Left kidney (tissue), 1 donor: ENCODE measurements at regions not wholly inside any gene's neighbourhood (a gene's known extent, or its start where the extent isn't known, plus 50 kb on each side); places are given as distances from the start of the nearest gene placed in this dataset.
"Not testable (repeated sequence)": the region's sequence is repeated elsewhere in the genome, so short reads cannot be mapped to it uniquely, and the experiment has no call there.

Experiments used
- DNase-seq: peaks from one replicate; pipeline ENCODE4 v3.0.0-alpha.2; 2013

DNA sequence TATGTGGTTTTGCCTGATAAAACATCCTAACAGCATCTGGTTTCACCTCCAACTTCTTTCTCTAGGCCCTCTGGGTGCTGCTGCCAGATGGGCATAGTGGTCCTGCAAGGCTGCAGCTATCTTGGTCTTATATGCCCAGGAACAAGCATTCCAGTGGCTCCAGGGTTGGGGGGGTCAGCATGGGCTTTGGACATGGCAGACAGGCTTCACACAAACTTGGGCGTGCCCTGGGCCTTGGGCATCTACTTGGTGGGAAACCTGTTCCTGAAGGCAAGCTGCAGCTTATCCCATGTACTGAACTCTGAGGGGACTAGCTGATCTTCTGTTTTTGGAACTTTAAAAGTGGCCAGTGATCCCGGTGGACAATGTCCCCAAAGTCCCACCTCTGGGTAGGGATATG is 54.9 kb upstream of the ZNF678 start:
- no peak for DNase-seq

DNA sequence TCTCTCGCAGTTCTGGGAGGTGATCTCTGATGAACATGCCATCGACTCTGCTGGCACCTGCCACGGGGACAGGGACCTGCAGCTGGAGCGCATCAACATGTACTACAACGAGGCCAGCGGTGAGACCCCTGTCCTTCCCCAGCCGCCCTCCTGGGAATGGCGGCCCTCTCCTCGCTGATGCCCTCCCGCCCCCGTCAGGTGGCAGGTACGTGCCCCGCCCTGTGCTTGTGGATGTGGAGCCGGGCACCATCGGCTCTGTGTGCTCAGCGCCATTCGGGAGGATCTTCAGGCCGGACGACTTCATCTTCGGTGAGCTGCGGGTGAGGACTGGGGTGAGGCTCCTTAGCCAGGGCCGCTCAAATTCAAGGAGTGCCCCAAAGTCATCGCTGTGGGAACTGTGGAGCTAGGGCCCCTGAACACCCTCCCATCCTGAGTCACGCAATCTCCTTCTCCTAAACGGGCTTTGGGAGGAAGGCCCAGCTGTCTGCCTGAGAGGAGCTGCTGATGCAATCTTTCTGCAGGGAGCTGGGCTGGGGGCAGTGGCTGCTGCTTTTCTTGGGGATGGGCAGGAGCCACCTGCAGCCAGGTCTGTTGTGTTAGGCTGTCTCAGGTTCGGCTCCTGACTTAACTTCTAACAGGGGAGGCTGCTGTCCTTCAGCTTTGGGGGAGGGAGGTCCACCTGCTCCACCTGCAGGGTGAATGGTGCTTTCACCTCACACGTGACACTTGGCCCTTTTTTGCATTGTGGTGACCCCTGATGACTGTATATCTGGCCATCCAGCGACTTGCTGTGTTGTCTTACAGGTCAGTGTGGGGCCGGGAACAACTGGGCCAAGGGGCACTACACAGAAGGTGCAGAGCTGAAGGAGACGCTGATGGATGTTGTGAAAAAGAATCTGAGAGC is 56.6 kb upstream of the ZNF678 start:
- DNase-seq: not testable (repeated sequence)

DNA sequence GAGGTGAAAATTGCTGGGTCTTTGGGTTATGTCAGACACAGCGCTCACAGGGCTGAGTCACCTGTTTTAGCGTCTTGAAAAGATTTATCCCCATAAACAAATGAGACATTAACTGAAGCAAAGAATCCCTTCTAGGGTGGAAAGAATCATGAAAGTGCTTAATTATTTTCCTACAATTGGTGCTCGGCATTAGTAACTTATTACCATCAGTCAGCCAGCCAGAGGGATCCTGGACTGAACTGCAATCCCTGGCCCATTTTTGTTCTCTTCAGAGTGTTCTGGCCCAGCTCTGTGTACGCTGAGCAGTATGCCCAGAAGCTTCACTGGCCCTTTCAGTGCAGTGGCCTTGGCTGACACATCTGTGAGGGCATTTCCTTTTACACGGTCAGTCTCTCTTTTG is 67.3 kb upstream of the ZNF678 start:
- not testable (repeated sequence) for DNase-seq

DNA sequence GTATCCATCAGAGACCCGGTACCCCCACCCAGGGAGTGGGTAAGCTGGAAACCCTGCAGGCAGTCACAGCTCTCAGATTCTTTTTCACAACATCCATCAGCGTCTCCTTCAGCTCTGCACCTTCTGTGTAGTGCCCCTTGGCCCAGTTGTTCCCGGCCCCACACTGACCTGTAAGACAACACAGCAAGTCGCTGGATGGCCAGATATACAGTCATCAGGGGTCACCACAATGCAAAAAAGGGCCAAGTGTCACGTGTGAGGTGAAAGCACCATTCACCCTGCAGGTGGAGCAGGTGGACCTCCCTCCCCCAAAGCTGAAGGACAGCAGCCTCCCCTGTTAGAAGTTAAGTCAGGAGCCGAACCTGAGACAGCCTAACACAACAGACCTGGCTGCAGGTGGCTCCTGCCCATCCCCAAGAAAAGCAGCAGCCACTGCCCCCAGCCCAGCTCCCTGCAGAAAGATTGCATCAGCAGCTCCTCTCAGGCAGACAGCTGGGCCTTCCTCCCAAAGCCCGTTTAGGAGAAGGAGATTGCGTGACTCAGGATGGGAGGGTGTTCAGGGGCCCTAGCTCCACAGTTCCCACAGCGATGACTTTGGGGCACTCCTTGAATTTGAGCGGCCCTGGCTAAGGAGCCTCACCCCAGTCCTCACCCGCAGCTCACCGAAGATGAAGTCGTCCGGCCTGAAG is 69.3 kb upstream of the ZNF678 start:
- DNase-seq: not testable (repeated sequence)

DNA sequence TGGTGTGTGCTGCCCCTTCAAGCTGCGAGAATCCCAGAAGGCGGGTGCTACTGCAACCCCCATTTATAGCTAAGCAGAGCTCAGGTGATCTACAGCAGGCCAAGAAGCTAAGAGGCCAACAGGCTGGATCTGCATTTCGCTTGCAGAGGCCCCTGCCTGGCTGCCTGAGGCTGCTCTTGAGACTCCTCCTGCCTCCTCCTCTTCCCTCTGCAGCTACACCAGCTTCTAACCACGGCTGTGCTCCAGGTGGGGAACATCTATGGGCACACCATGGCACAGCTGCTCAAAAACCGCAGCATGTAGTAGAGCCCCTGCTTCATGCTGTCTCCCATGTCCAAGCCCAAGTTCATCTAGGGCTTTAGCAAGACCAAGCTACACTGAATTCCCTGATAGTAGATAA is 72.9 kb upstream of the ZNF678 start:
- no peak for DNase-seq

DNA sequence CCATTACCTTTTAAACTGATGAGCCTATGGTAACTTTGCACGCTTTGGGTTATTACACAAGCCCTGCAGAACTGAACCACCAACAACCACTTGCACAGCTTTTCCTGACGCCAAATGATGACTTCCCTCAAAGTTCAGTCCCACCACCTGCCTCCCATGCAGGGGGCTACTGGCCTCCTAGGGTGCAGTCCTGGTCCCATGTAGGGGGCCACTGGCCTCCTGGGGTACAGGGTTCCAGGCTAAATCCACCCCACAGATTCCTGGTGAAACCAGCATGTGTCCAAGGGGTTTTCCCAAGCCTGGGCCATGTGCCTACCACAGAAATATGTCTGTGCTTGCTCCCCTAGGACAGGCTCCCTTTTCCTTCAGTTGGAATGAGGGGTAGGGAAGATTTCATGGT is 73.4 kb upstream of the ZNF678 start:
- DNase-seq: no peak

DNA sequence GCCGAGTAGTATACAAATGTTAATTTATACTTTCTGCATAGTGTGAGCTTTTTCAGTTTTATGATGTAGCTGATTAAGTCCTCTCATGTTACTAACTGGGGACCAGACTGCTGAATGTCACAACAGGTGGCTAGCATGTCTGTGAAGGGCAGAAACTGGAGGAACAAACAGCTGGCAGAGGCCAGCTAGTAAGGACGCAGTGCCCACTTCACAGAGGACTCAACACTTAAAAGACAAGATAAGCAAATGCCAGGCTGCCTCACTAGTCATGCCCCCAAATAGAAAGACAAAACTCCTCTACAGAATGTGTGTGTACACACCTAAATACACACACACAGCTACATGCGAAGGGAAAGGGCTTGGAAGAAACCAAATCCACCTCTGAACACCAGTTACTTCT is 73.8 kb upstream of the ZNF678 start:
- DNase-seq: no peak

DNA sequence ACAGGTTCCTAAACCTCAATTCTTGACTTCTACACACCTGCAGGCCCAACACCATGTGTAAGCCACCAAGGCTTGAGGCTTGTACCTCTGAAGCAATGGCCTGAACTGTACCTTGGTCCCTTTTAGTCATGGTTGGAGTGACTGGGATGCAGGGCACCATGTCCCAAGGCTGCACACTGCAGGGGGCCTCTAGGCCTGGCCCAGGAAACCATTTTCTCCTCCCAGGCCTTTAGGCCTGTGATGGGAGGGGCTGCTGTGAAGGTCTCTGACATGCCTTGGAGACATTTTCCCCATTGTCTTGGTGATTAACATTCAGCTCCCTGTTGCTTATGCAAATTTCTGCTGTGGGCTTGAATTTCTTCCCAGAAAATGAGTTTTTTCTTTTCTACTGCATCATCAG is 75.8 kb upstream of the ZNF678 start:
- DNase-seq: no peak

DNA sequence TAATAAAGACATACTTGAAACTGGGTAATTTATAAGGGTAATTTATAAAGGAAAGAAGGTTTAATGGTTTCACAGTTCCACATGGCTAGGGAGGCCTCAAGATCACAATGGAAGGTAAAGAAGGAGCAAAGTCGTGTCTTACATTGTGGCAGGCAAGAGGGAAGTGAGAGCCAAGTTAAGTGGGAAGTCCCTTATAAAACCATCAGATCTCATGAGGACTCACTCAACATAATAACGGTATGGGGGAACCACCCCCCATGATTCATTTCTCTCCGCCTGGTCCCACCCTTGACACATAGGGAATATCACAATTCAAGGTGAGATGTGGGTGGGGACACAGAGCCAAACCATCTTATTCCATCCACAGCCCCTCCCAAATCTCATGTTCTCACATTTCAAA is 76.8 kb upstream of the ZNF678 start:
- DNase-seq: no peak

DNA sequence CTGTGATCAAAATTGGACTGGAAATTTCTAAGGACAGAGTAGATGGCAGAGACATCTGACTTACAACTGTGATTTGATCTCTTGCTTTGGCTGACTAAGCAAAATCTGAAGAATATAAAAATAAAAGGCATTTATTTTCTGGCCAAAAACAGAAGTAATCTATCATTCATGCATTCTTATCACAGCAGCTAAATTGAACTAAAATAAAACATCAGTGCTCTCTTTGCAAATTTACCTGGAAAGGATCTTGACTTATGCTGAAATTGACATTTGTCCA is 81.4 kb upstream of the ZNF678 start:
- no peak for DNase-seq

DNA sequence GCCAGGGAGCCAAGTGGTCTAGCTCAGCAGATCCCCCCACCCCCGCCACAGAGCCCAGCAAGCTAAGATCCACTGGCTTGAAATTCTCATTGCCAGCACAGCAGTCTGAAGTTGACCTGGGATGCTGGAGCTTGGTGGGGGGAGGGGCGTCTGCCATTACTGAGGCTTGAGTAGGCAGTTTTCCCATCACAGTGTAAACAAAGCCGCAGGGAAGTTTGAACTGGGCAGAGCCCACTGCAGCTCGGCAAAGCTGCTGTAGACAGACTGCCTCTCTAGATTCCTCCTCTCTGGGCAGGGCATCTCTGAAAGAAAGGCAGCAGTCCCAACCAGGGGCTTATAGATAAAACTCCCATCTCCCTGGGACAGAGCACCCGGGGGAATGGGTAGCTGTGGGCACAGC is 89.3 kb upstream of the ZNF678 start:
- not testable (repeated sequence) for DNase-seq

DNA sequence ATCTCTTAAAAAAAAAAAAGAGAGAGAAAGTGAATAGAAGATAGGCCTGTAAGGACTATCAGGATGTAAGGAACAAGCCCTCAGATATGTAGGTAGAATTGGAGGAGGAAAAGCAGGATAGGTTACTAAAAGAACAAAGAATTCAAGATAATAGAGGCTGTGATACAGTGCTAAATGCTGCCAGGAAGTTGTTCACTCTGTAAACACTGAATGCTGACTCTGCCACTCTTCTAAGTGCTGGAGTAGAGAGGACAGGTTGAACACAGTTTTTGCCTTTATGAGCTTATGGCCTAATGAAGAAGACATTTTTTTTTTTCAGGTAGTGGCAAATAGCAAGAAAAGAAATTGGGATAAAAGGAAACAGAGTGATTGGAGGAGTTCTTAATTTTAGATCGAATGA is 90.6 kb upstream of the ZNF678 start:
- no peak for DNase-seq

DNA sequence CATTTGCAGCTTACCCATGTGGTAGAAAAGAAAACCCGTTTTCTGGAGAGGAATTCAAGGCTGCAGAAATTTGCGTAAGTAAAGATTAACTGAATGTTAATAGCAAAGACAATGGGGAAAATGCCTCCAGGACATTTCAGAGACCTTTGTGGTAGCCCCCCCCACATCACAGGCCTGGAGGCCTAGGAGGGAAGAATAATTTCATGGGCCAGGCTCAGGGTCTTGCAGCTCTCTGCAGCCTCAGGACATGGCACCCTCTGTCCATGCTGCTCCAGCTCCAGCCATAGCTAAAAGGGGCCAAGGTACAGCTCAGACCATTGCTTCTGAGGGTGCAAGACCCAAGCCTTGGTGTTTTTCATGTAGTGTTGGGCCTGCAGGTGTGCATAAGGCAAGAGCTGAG is 92.7 kb upstream of the ZNF678 start:
- no peak for DNase-seq

DNA sequence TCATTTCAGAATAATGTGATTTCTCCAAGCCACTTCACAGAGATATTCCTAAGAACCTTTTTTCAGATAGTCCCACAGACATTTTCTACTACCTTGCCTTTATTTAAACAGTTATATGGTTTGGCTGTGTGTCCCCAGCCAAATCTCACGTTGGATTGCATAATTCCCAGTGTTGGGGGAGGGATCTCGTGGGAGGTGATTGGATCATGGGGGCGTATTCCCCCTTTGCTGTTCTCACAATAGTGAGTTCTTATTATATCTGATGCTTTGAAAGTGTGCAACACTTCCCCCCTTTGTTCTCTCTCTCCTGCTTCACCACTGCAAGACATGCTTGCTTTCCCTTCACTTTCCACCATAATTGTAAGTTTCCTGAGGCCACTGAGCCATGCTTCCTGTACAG is 93.6 kb upstream of the ZNF678 start:
- no peak for DNase-seq

DNA sequence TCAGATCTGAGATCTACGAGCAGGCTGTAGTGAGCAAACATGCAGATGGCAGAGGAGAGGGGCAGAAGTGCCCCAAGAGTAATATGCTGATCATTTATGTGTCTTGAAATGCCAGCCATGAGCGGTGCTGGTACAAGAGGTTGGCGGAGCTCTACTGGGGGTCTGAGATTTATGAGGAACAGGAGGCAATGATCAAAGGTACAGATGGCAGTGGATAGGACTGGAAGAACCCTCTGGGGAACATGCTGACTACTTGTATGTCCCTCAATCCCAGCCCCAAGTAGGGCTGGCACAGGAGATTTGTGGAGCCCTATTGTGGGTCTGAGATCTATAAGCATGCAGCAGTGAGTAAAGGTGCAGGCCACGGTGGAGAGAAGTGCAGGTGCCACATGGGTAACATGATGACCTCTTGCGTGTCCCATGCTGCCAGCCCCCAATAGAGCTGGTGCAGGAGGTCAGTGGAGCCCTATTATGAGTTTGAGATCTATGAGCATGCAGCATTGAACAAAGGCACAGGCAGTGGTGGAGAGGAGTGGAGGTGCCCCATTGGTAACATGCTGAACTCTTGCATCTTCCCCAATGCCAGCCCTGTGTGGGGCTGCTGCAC is 97.2 kb upstream of the ZNF678 start:
- no peak for DNase-seq

DNA sequence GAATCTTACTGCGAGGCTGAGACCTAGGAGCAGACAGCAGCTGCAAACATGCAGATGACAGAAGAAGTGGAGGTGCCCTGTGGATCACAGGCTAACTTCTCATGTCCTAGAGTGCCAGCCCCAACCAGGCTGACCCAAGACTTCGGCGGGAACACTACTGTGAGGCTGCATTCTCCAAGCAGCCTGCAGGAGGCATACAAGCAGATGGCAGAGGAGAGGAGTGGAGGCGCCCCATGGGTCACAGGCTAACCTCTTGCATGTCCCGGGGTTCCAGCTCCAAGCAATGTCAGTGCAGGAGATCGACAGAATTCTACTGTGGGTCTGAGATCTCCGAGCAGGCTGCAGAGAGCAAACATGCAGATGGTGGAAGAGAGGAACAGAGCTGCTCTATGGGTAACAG is 98.1 kb upstream of the ZNF678 start:
- no peak for DNase-seq

DNA sequence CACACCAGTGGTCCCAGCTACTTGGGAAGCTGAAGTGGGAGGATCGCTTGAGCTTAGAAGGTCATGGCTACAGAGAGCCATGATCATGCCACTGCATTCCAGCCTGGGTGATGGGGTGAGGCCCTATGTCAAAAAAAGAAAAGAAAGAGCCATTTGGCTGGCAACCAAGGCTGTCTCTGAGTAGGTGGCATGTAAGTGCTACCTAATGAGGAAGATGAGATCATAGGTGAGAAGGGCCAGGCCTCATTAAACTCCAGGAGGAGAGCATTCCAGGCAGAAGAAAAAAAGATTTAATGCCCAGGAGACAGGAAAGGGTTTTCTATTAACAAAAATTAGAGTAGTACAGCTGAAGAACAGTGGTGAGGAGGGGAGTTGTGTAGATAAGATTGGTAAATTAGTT is 103.4 kb upstream of the ZNF678 start:
- no peak for DNase-seq

DNA sequence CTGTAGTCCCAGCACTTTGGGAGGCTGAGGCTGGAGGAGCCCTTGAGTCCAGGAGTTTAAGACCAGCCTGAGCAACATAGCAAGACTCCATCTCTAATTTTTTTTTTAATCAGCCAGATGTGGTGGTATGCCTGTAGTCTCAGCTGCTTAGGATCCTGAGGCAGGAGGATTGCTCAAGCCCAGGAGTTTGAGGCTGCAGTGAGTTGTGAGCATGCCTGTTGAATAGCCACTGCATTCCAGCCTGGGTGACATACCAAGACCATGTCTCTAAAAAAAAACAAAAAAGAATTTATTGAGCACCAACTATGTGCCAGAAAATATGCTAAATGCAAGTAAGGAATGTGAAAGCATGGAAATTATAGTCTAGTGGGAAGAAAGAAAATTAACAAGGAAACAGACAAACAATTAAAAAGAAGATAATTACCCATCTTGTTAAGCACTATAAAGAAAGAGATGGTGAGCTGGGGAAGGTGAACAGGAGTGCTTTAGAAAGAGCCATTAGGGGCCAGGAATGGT is 104.0 kb upstream of the ZNF678 start:
- no peak for DNase-seq

DNA sequence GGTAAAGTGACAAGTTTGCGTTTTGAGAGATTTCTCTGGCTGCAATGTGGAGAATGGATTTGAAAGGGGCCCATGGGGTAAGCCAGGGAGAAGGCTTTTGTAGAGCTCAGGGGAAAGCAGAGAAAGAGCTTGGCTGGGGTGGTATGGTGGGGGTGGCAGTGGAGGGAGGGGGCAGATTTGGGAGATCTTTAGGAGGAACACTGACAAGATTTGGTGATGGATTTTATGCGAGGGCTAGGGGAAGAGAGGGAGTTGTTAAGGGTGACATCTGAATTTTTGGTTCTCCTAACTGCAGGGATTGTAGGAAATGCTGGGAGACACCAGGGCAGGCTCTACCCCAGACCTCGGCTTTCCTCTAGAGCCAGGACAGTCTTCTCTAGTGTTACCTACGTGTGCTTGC is 108.7 kb upstream of the ZNF678 start:
- DNase-seq: no peak

DNA sequence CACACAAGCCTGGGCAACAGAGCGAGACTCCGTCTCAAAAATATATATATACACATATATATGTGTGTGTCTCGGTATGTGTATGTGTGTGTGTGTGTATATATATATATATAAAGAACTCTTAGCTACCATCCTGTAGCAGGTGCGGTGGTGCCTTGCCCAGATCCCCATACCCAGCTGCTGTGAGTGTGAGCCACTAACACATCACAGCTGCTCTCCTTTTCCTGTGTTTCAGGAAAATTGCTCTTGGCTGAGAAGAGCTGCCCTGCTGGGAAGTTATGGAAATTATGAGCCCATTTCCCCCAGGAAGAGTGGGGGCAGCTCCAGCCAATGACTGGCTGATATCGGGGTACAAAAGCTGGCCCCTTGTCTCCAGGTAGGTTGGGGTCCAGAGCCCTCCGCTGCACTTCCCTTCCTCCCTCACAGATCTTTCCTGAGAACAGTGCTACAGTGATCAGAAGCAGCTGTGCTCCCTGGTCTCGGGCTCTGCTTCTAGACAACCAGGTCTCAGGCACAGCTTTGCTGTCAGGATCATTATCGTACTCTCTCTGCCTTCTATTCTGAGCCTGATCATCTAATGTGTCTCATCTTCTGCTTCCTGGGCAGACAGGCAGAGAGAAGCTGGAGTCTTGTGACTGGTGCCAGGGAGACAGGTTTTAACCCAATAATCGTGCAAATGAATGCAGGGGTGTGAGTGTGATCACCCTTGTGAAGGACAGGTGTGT is 109.6 kb upstream of the ZNF678 start:
- no peak for DNase-seq

DNA sequence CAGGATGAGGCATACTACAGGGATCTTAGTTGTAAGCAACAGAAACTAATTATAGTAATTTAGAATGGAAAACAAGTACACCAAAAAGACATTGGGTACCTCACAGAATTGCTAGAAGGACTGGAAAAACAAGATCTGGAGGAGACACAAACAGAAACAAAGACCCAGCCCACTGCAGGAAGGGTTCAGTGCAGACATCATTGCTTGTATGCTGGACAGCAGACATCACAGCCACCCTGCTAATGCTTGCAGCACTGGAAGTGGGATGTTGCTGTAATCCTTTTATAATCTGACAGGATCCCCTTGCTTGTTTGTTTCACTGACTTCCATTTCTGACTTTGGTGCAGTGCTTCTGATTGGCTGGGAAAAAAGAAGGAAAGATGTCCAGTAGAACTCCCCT is 111.4 kb upstream of the ZNF678 start:
- DNase-seq: no peak

DNA sequence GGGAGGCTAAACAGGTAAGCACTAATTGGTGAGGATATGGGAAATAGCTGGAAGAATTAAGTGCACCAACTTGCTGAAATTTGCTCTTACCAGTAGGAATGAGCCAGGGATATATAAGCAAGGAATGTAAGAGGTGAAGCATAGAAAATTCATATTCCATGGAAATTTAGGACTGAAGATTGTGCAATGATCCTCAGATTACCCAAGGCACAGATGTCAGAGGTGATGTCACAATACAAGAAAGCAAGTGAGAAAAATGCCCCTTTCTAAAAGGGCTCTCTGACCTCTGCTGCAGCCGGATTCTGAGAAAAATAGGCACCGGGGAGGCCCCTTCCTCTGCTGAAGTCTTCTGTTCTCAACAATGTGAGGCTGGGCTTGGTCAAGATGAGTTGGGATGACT is 112.3 kb upstream of the ZNF678 start:
- no peak for DNase-seq

DNA sequence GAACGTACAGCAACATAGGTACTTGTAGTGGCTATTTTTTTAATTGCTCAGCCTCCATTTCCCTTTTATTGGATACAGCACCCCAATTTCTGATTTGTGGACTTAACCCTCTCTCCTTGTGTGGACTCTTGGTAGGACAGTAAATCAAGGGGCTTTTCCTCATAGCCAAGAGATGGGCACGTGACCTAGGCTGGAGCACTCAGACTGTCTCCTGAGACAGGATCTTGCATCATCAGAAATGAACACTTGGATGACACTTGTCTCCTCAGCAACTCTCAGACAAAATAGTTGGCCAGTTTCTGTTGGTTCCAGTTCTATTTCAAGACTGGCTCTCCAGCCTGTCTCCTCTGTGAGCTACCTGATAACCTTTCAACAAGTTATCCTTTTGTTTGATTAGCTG is 112.9 kb upstream of the ZNF678 start:
- no peak for DNase-seq
